GM19239 (cell line): ENCODE measurements at regions not wholly inside any gene's neighbourhood (a gene's known extent, or its start where the extent isn't known, plus 50 kb on each side); places are given as distances from the start of the nearest gene placed in this dataset.
"Not testable (repeated sequence)": the region's sequence is repeated elsewhere in the genome, so short reads cannot be mapped to it uniquely, and the experiment has no call there.

Experiments
- DNase-seq: peaks from one replicate; pipeline ENCODE4 v3.0.0; 2011; ENCODE audit warnings: low spot score; ENCODE audit not compliant: insufficient read length
- FAIRE-seq: peaks from 2 replicates; lab custom pipeline; 2011; peaks lifted over from hg19 to GRCh38; lab: Jason Lieb, UNC

DNA sequence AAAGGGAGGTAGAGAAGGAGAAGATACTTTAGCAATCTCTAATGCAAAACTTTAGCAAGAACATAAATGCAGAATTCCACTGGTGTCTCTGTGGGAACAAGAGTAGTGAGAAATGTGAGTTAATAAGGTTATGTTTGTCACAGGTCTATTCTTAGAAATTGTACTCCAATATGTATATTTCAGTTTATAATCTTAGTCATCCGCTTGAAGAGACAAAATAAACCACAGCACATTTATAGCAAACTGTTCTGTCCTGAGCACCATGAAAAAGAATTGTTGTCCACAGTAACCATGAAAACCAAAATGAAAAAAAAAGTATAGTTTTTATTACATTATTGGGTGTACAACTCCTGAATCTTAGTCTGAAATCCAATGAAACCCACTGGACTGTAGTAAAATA, 93.6 kb upstream of the TSLP start:
- DNase-seq (no peak), FAIRE-seq (no peak)

GRCh38 chr5:110985882-110986281, 85.6 kb upstream of the TSLP start:
- not testable (repeated sequence) for DNase-seq, FAIRE-seq

DNA sequence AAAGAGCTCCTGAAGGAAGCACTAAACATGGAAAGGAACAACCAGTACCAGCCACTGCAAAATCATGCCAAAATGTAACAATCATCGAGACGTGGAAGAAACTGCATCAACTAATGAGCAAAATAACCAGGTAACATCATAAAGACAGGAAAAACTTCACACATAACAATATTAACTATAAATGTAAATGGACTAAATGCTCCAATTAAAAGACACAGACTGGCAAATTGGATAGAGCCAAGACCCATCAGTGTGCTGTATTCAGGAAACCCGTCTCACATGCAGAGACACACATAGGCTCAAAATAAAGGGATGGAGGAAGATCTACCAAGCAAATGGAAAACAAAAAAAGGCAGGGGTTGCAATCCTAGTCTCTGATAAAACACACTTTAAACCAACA, 83.9 kb upstream of the TSLP start:
- DNase-seq, FAIRE-seq: not testable (repeated sequence)

DNA sequence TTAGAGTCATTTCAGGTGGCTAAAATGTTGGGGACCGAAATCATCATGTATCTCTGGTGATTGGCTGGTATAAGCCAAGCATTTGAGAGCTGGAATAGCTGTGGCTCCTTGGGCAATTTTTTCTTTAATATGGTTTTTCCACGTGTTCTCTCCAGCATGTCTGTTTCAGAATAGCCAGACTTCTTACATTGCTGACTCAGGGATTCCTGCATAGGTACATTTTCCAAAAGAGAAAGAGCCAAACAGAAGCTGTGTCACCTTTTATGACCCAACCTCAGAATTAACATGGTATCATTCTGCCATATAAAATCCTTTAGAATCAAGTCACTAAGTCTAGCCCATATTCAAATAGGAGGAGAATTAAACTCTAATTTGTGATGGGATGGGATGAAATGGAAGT, 74.8 kb upstream of the TSLP start:
- DNase-seq, result no peak
- FAIRE-seq, result no peak

DNA sequence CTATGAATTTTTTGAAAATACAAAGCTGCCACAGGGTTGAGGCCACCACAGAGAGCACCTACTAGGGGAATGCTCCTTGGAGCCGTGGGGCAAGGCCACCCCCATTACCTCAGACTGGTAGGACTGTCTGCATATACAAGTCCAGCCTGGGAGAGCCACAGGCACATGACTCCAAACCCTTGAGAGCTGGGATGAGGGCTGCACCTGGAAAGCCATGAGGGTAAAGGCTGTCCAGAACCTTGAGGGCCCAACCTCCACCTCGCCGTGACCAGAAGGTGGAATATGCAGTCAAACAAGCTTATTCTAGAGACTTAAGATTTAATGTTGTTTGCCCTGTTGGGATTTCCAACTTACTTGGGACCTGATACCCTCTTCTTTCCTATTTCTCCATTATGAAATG, 69.5 kb upstream of the TSLP start:
- DNase-seq (no peak), FAIRE-seq (no peak)

GRCh38 chr5:111003623-111004022, 67.9 kb upstream of the TSLP start:
- DNase-seq (no peak), FAIRE-seq (no peak)

DNA sequence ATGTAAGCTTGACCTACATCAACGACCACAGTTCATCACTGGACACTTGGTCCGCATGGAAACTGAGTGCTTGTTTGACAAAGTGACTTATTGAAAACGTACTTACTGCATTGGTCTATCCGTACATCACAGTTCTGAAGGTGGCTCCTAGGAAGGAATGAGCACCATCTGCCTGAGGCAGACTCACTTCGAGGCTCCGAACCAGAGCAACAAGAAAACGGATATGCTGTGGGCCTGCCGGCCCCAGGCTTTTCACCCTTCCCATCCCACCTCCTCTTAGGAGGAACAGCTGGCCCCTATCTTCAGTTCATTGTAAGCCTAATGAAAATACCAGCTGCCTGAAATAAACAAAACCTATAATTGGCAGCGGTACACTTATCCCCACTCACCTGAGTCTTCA, 67.2 kb upstream of the TSLP start:
- DNase-seq (no peak), FAIRE-seq (no peak)

GRCh38 chr5:111010783-111011182, 60.7 kb upstream of the TSLP start:
- DNase-seq, result no peak
- FAIRE-seq, result no peak

- FAIRE-seq (no peak), DNase-seq (no peak)
These were observed 58.5 kb upstream of the TSLP start for GRCh38 chr5:111013011-111013410.

DNA sequence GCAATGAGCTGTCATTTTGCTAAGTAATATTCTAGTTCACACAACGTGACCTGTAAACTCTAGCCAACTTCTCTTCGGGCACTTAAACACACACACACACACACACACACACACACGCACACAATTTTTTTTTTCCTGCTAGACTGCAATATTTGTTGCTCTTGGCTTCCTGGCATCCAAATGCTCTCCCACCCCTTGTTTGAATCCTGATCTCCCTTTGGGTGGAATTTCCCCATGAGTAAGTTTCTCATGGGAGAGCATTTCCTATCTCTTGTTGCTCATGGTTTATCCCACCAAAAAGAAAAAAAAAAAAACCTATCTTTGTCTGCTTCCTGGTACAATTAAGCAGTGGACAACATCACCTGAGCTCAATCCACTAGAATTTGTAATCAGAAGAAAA, 54.7 kb upstream of the TSLP start:
- DNase-seq (no peak), FAIRE-seq (no peak)

DNA sequence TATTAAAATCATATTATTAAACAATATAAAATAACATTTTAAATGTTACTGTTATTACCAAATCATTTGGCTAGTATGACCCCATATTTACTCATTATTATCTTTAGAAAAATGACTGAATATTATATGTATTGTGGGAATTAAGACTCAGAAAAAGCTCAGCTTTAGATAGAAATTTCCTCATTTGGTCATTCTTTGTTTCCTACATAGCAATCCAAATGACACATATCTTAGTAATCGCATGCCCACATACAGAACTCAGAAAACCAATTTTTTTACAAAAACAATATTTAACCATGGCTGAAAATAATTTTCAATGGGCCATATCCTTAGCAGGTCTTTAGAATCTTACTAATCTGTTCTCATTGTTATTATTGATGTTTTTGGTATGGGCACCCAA, 53.8 kb upstream of the TSLP start:
- DNase-seq (no peak), FAIRE-seq (no peak)
